ENCODE measurements at regions not wholly inside any gene's neighbourhood (a gene's known extent, or its start where the extent isn't known, plus 50 kb on each side); places are given as distances from the start of the nearest gene placed in this dataset.

- Mint-ChIP-seq H3K4me3 (no peak overlapping the region), H3K36me3 (ENCODE audit: low read depth) (no peaks in the 10 kb centered on the region), H3K4me1 (ENCODE audit: low read depth) (no peaks in the 10 kb centered on the region), H3K9me3 (peaks cover 5% of the 10 kb centered on the region), H3K27ac (no peak overlapping the region), H3K27me3 (peaks cover 1% of the 10 kb centered on the region)
- no peak for DNase-seq
- ChIA-PET POLR2A (no interaction called here), CTCF (no interaction called here)
- no peak for ATAC-seq
- TF ChIP-seq CTCF (IDR thresholded peaks at IDR 0.05) = no peak
- intact Hi-C loops (cut with micrococcal nuclease) = loop anchor here (10.0 kb wide), 1 partner anchor 414 kb away; no protein-coding TSS in a partner anchor
Observed at GRCh38 chr10:21269289-21269688, 256.2 kb downstream of the SKIDA1 start.

- POLR2A ChIA-PET = no interaction called here
- intact Hi-C loops (cut with micrococcal nuclease) = loop anchor here (10.0 kb wide), 1 partner anchor 411 kb away; no protein-coding TSS in a partner anchor
- ATAC-seq = no peak
Observed at GRCh38 chr10:21265622-21266021, 259.9 kb downstream of the SKIDA1 start.

GRCh38 chr10:21264271-21264670 is 261.2 kb downstream of the SKIDA1 start:
- Mint-ChIP-seq H3K9me3 (peaks cover 1% of the 10 kb centered on the region), H3K36me3 (ENCODE audit: low read depth) (no peaks in the 10 kb centered on the region), H3K27ac (no peak overlapping the region), H3K4me3 (no peak overlapping the region), H3K4me1 (ENCODE audit: low read depth) (no peaks in the 10 kb centered on the region), H3K27me3 (no peaks in the 10 kb centered on the region)
- POLR2A ChIA-PET = no interaction called here
- no peak for TF ChIP-seq CTCF (IDR thresholded peaks at IDR 0.05)
- ATAC-seq = no peak
- CTCF ChIA-PET = no interaction called here
- intact Hi-C loops (cut with micrococcal nuclease) = loop anchor here (10.0 kb wide), 1 partner anchor 409 kb away; no protein-coding TSS in a partner anchor
- DNase-seq = no peak

More at GRCh38 chr10:21265622-21266021, 259.9 kb downstream of the SKIDA1 start:
- no peak for TF ChIP-seq CTCF (IDR thresholded peaks at IDR 0.05)
- peaks cover under 1% of the 10 kb centered on the region for H3K27me3 Mint-ChIP-seq
- no peaks in the 10 kb centered on the region for H3K4me1 Mint-ChIP-seq (ENCODE audit: low read depth)
- H3K9me3 Mint-ChIP-seq = peaks cover 2% of the 10 kb centered on the region
- H3K27ac Mint-ChIP-seq = no peak overlapping the region
- H3K4me3 Mint-ChIP-seq = no peak overlapping the region
- DNase-seq = no peak
- H3K36me3 Mint-ChIP-seq (ENCODE audit: low read depth) = no peaks in the 10 kb centered on the region
- CTCF ChIA-PET = no interaction called here

GRCh38 chr10:21263839-21264238 is 261.6 kb downstream of the SKIDA1 start:
- H3K9me3 Mint-ChIP-seq = peaks cover 1% of the 10 kb centered on the region
- no peak for DNase-seq
- H3K27ac Mint-ChIP-seq = no peak overlapping the region
- ATAC-seq = no peak
- no peak for TF ChIP-seq CTCF (IDR thresholded peaks at IDR 0.05)
- no peaks in the 10 kb centered on the region for H3K4me1 Mint-ChIP-seq (ENCODE audit: low read depth)
- no peaks in the 10 kb centered on the region for H3K36me3 Mint-ChIP-seq (ENCODE audit: low read depth)
- no peaks in the 10 kb centered on the region for H3K27me3 Mint-ChIP-seq
- intact Hi-C loops (cut with micrococcal nuclease) = loop anchor here (10.0 kb wide), 1 partner anchor 409 kb away; no protein-coding TSS in a partner anchor
- H3K4me3 Mint-ChIP-seq = no peak overlapping the region
- ChIA-PET CTCF (no interaction called here), POLR2A (no interaction called here)

- CTCF ChIA-PET = no interaction called here
- Mint-ChIP-seq H3K36me3 (ENCODE audit: low read depth) (no peaks in the 10 kb centered on the region), H3K4me1 (ENCODE audit: low read depth) (no peaks in the 10 kb centered on the region), H3K4me3 (no peak overlapping the region), H3K27ac (no peak overlapping the region), H3K27me3 (no peaks in the 10 kb centered on the region), H3K9me3 (peaks cover 1% of the 10 kb centered on the region)
- ATAC-seq (no peak), DNase-seq (no peak)
- TF ChIP-seq CTCF (IDR thresholded peaks at IDR 0.05) = no peak
- POLR2A ChIA-PET = no interaction called here
- intact Hi-C loops (cut with micrococcal nuclease) = loop anchor here (10.0 kb wide), 1 partner anchor 409 kb away; no protein-coding TSS in a partner anchor
Observed at GRCh38 chr10:21263263-21263803, 262.1 kb downstream of the SKIDA1 start.
